ENCODE measurements at regions not wholly inside any gene's neighbourhood (a gene's known extent, or its start where the extent isn't known, plus 50 kb on each side); places are given as distances from the start of the nearest gene placed in this dataset.

DNA sequence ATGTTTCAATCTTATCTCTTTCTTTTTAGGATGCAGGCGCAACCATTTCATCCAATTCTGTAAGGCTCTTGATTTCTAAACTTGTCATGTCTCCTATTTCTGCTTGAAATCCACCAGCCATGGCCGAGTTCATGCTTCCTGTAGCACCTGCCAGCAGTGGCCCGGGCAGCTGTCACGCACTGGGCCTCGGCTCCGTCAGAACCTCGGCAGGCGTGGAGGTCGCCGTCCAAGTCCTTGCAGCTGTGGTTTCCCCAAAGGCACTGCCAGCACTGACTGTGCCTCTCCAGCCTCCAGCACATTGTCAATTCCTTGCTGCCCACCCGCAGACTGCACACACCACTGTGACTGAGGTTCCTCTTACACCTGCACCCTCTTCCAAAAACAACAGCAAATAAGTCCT is 188.7 kb upstream of the SALL3 start:
- no peaks in the 10 kb centered on the region for H3K27me3 Mint-ChIP-seq (ENCODE audit: insufficient read depth, unreplicated experiment)
- DNase-seq (ENCODE audit: unreplicated experiment), result no peak
- H3K27ac Mint-ChIP-seq (ENCODE audit: low read depth, unreplicated experiment), result no peak overlapping the region
- POLR2A ChIA-PET, result interaction anchor here (0.7 kb wide), 1 partner anchor 41 kb away, joined by 3 read pairs; no protein-coding TSS in a partner anchor
- no peak overlapping the region for H3K4me3 Mint-ChIP-seq (ENCODE audit: unreplicated experiment)
- TF ChIP-seq, protein P1, sequence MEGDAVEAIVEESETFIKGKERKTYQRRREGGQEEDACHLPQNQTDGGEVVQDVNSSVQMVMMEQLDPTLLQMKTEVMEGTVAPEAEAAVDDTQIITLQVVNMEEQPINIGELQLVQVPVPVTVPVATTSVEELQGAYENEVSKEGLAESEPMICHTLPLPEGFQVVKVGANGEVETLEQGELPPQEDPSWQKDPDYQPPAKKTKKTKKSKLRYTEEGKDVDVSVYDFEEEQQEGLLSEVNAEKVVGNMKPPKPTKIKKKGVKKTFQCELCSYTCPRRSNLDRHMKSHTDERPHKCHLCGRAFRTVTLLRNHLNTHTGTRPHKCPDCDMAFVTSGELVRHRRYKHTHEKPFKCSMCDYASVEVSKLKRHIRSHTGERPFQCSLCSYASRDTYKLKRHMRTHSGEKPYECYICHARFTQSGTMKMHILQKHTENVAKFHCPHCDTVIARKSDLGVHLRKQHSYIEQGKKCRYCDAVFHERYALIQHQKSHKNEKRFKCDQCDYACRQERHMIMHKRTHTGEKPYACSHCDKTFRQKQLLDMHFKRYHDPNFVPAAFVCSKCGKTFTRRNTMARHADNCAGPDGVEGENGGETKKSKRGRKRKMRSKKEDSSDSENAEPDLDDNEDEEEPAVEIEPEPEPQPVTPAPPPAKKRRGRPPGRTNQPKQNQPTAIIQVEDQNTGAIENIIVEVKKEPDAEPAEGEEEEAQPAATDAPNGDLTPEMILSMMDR (IDR thresholded peaks at IDR 0.05; ENCODE audit: unreplicated experiment), result no peak
- BruUV-seq (replicated peaks), result no TSS peak
- CTCF ChIA-PET, result no interaction called here
- no peaks in the 10 kb centered on the region for H3K4me1 Mint-ChIP-seq (ENCODE audit: insufficient read depth, unreplicated experiment)
- intact Hi-C loops (cut with micrococcal nuclease), result no loop called here
- peaks cover 13% of the 10 kb centered on the region for H3K9me3 Mint-ChIP-seq (ENCODE audit: unreplicated experiment)
- H3K36me3 Mint-ChIP-seq (ENCODE audit: insufficient read depth, unreplicated experiment), result no peaks in the 10 kb centered on the region

DNA sequence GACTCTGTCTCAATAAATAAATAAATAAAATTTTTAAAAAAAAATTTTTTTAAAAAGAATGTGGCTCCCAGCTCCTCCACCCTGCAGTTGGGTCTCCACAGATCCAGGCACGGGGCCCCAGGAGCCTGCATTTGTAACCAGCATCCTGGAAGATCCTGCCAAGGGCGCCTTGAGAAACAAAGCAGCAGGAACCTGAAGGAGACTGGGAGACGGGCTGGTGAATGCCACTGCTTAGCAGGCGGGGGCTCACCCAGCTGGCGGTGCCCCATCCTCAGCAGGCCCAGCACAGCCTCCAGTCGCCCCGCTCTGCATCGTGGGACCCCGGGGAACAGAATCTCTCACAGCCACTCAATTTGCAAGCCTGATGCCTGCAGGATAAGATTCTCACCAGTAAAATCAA is 187.5 kb upstream of the SALL3 start:
- TF ChIP-seq, protein P1 (IDR thresholded peaks at IDR 0.05; ENCODE audit: unreplicated experiment), result no peak
- Mint-ChIP-seq H3K9me3 (ENCODE audit: unreplicated experiment) (peaks cover 21% of the 10 kb centered on the region), H3K4me1 (ENCODE audit: insufficient read depth, unreplicated experiment) (no peaks in the 10 kb centered on the region), H3K27me3 (ENCODE audit: insufficient read depth, unreplicated experiment) (no peaks in the 10 kb centered on the region), H3K36me3 (ENCODE audit: insufficient read depth, unreplicated experiment) (no peaks in the 10 kb centered on the region), H3K27ac (ENCODE audit: low read depth, unreplicated experiment) (no peak overlapping the region), H3K4me3 (ENCODE audit: unreplicated experiment) (no peak overlapping the region)
- intact Hi-C loops (cut with micrococcal nuclease), result no loop called here
- no peak for DNase-seq (ENCODE audit: unreplicated experiment)
- BruUV-seq (replicated peaks), result no TSS peak
- ChIA-PET CTCF (no interaction called here), POLR2A (no interaction called here)

DNA sequence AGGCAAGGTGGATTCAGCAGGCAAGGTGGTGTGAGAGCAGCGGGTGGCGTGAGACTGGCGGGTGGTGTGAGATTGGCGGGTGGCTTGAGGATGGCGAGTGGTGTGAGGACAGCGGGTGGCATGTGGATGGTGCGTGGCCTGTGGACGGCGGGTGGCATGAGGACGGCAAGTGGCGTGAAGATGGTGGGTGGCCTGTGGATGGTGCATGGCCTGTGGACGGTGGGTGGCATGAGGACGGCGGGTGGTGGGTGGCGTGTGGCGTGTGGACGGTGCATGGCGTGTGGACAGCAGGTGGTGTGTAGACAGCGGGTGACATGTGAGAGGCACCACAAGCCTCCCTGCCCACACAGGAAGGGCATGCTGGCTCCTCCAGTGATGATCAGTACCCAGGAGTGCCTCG is 186.9 kb upstream of the SALL3 start:
- Mint-ChIP-seq H3K27ac (ENCODE audit: low read depth, unreplicated experiment) (no peak overlapping the region), H3K4me1 (ENCODE audit: insufficient read depth, unreplicated experiment) (no peaks in the 10 kb centered on the region), H3K9me3 (ENCODE audit: unreplicated experiment) (peaks cover 21% of the 10 kb centered on the region), H3K27me3 (ENCODE audit: insufficient read depth, unreplicated experiment) (no peaks in the 10 kb centered on the region), H3K36me3 (ENCODE audit: insufficient read depth, unreplicated experiment) (no peaks in the 10 kb centered on the region), H3K4me3 (ENCODE audit: unreplicated experiment) (no peak overlapping the region)
- TF ChIP-seq, protein P1 (IDR thresholded peaks at IDR 0.05; ENCODE audit: unreplicated experiment), result no peak
- DNase-seq (ENCODE audit: unreplicated experiment), result no peak
- POLR2A ChIA-PET, result no interaction called here
- intact Hi-C loops (cut with micrococcal nuclease), result no loop called here
- CTCF ChIA-PET, result no interaction called here
- BruUV-seq (replicated peaks), result no TSS peak

- ChIA-PET POLR2A (no interaction called here), CTCF (no interaction called here)
- DNase-seq (ENCODE audit: unreplicated experiment), result no peak
- no TSS peak for BruUV-seq (replicated peaks)
- TF ChIP-seq, protein P1 (IDR thresholded peaks at IDR 0.05; ENCODE audit: unreplicated experiment), result no peak
- Mint-ChIP-seq H3K27me3 (ENCODE audit: insufficient read depth, unreplicated experiment) (no peaks in the 10 kb centered on the region), H3K4me3 (ENCODE audit: unreplicated experiment) (no peak overlapping the region), H3K4me1 (ENCODE audit: insufficient read depth, unreplicated experiment) (no peaks in the 10 kb centered on the region), H3K27ac (ENCODE audit: low read depth, unreplicated experiment) (no peak overlapping the region), H3K9me3 (ENCODE audit: unreplicated experiment) (peaks cover 21% of the 10 kb centered on the region), H3K36me3 (ENCODE audit: insufficient read depth, unreplicated experiment) (no peaks in the 10 kb centered on the region)
- intact Hi-C loops (cut with micrococcal nuclease), result no loop called here
Measured at GRCh38 chr18:78793313-78794070, 186.1 kb upstream of the SALL3 start.

All from MCF 10A (cell line).